MM.1S (cell line): ENCODE measurements at regions not wholly inside any gene's neighbourhood (a gene's known extent, or its start where the extent isn't known, plus 50 kb on each side); places are given as distances from the start of the nearest gene placed in this dataset.

Source experiments
- DNase-seq: peaks from one replicate; pipeline ENCODE4 v3.0.0-alpha.2; 2015
- H2AFZ ChIP-seq: fragments of 300-600 bp; sonication (generic); 2 replicates; pipeline ENCODE4 v1.6.0; 2016; ENCODE audit warnings: antibody characterized with exemption, low read length
- H3F3A ChIP-seq: fragments of 300-600 bp; sonication (generic); 2 replicates; pipeline ENCODE4 v1.6.1; 2016; ENCODE audit warnings: mild to moderate bottlenecking, antibody characterized with exemption, low read length, moderate library complexity, mixed read lengths; ENCODE audit not compliant: insufficient read depth
- H3K27ac ChIP-seq: fragments of 300-600 bp; sonication (generic); 2 replicates; pipeline ENCODE4 v1.5.1; 2016; ENCODE audit warnings: mild to moderate bottlenecking, low read length
- H3K27me3 ChIP-seq: fragments of 300-600 bp; sonication (generic); replicated peaks from 2 replicates; pipeline ENCODE4 v1.6.0; 2016; ENCODE audit warnings: low read length; ENCODE audit not compliant: insufficient read depth
- H3K36me3 ChIP-seq: fragments of 300-600 bp; sonication (generic); replicated peaks from 2 replicates; pipeline ENCODE4 v1.6.1; 2016; ENCODE audit warnings: mild to moderate bottlenecking, low read length, mixed read lengths; ENCODE audit not compliant: insufficient read depth
- H3K4me1 ChIP-seq: fragments of 300-600 bp; sonication (generic); 2 replicates; pipeline ENCODE4 v1.6.1; 2016; ENCODE audit warnings: low read length, mixed read lengths
- H3K4me2 ChIP-seq: fragments of 300-600 bp; sonication (generic); 2 replicates; pipeline ENCODE4 v1.6.0; 2016; ENCODE audit warnings: low read depth, low read length
- H3K4me3 ChIP-seq: fragments of 300-600 bp; sonication (generic); 2 replicates; pipeline ENCODE4 v1.5.1; 2016; ENCODE audit warnings: low read length, mixed read lengths
- H3K79me2 ChIP-seq: fragments of 300-600 bp; sonication (generic); 2 replicates; pipeline ENCODE4 v1.6.1; 2016; ENCODE audit warnings: mixed run types, low read length, mixed read lengths
- H3K9ac ChIP-seq: fragments of 300-600 bp; sonication (generic); 2 replicates; pipeline ENCODE4 v1.6.1; 2016; ENCODE audit warnings: low read length, mixed read lengths
- H3K9me2 ChIP-seq: fragments of 300-600 bp; sonication (generic); replicated peaks from 2 replicates; pipeline ENCODE4 v1.6.1; 2016; ENCODE audit warnings: mild to moderate bottlenecking, low read length, mixed read lengths; ENCODE audit not compliant: insufficient read depth
- H3K9me3 ChIP-seq: fragments of 300-600 bp; sonication (generic); replicated peaks from 2 replicates; pipeline ENCODE4 v1.6.1; 2016; ENCODE audit warnings: mild to moderate bottlenecking, low read length, mixed read lengths; ENCODE audit not compliant: insufficient read depth
- H4K20me1 ChIP-seq: fragments of 300-600 bp; sonication (generic); 2 replicates; pipeline ENCODE4 v1.6.1; 2016; ENCODE audit warnings: mild to moderate bottlenecking, low read length, moderate library complexity, mixed read lengths; ENCODE audit not compliant: insufficient read depth
- CTCF ChIP-seq: fragments of 300-600 bp; sonication (generic); IDR thresholded peaks from 2 replicates; pipeline ENCODE4 v1.5.1; 2016; ENCODE audit warnings: antibody characterized with exemption, low read length, mixed read lengths
- EZH2 ChIP-seq: fragments of 300-600 bp; sonication (generic); optimal IDR thresholded peaks from 2 replicates; pipeline ENCODE3; 2017; ENCODE audit warnings: low read depth, mild to moderate bottlenecking, antibody characterized with exemption, low read length, mixed read lengths
- EZH2phosphoT487 ChIP-seq: fragments of 300-600 bp; sonication (generic); IDR thresholded peaks from 2 replicates; pipeline ENCODE4 v1.6.1; 2018; ENCODE audit warnings: antibody characterized with exemption, low read length

GRCh38 chr15:70294731-70295305 is 197.1 kb upstream of the TLE3 start:
- H2AFZ ChIP-seq = no peak overlapping the region
- no peak overlapping the region for H3K4me2 ChIP-seq
- no peaks in the 10 kb centered on the region for H4K20me1 ChIP-seq
- H3K27ac ChIP-seq = no peak overlapping the region
- H3K36me3 ChIP-seq = no peaks in the 10 kb centered on the region
- peaks cover 13% of the 10 kb centered on the region for H3K4me1 ChIP-seq
- no peak overlapping the region for H3K9ac ChIP-seq
- no peak overlapping the region for H3K4me3 ChIP-seq
- DNase-seq = no peak
- no peaks in the 10 kb centered on the region for H3K27me3 ChIP-seq
- peaks cover 8% of the 10 kb centered on the region for H3F3A ChIP-seq
- no peaks in the 10 kb centered on the region for H3K9me3 ChIP-seq
- no peaks in the 10 kb centered on the region for H3K79me2 ChIP-seq
- no peaks in the 10 kb centered on the region for H3K9me2 ChIP-seq
- TF ChIP-seq CTCF = no peak
- no peak for TF ChIP-seq EZH2
- no peak for TF ChIP-seq EZH2phosphoT487

- no peaks in the 10 kb centered on the region for H3K9me3 ChIP-seq
- TF ChIP-seq EZH2 (no peak), CTCF (no peak), EZH2phosphoT487 (no peak)
- H3K36me3 ChIP-seq = no peaks in the 10 kb centered on the region
- H3F3A ChIP-seq = no peaks in the 10 kb centered on the region
- no peak overlapping the region for H3K4me2 ChIP-seq
- H4K20me1 ChIP-seq = no peaks in the 10 kb centered on the region
- H2AFZ ChIP-seq = no peak overlapping the region
- DNase-seq = no peak
- H3K4me1 ChIP-seq = peaks cover 3% of the 10 kb centered on the region; the same call in 1 of the 2 replicates
- H3K79me2 ChIP-seq = no peaks in the 10 kb centered on the region
- H3K4me3 ChIP-seq = no peak overlapping the region
- no peaks in the 10 kb centered on the region for H3K9me2 ChIP-seq
- no peaks in the 10 kb centered on the region for H3K27me3 ChIP-seq
- H3K9ac ChIP-seq = no peak overlapping the region
- no peak overlapping the region for H3K27ac ChIP-seq
Observed at GRCh38 chr15:70293591-70294470, 196.1 kb upstream of the TLE3 start.

- H3K79me2 ChIP-seq = no peaks in the 10 kb centered on the region
- no peak overlapping the region for H3K9ac ChIP-seq
- no peaks in the 10 kb centered on the region for H3K9me2 ChIP-seq
- DNase-seq = no peak
- TF ChIP-seq EZH2phosphoT487 = no peak
- no peak for TF ChIP-seq EZH2
- TF ChIP-seq CTCF = no peak
- H3K4me3 ChIP-seq = no peak overlapping the region
- no peak overlapping the region for H3K4me2 ChIP-seq
- H4K20me1 ChIP-seq = no peaks in the 10 kb centered on the region
- H3K36me3 ChIP-seq = no peaks in the 10 kb centered on the region
- H3K27ac ChIP-seq = no peak overlapping the region
- no peaks in the 10 kb centered on the region for H3F3A ChIP-seq
- no peaks in the 10 kb centered on the region for H3K4me1 ChIP-seq
- H3K9me3 ChIP-seq = no peaks in the 10 kb centered on the region
- H2AFZ ChIP-seq = no peak overlapping the region
- no peaks in the 10 kb centered on the region for H3K27me3 ChIP-seq
Observed at GRCh38 chr15:70293138-70293537, 195.4 kb upstream of the TLE3 start.
